Neutrophil (primary cell): ENCODE measurements at regions not wholly inside any gene's neighbourhood (a gene's known extent, or its start where the extent isn't known, plus 50 kb on each side); places are given as distances from the start of the nearest gene placed in this dataset.

Experiments
- H3K27ac ChIP-seq: fragments of 200-600 bp; sonication (generic); 2 replicates; pipeline ENCODE4 v1.5.1; 2016; ENCODE audit warnings: mild to moderate bottlenecking, moderate library complexity
- H3K27me3 ChIP-seq: fragments of 200-600 bp; sonication (generic); 2 replicates; pipeline ENCODE4 v1.6.0; 2016; ENCODE audit warnings: mild to moderate bottlenecking
- H3K36me3 ChIP-seq: fragments of 200-600 bp; sonication (generic); 2 replicates; pipeline ENCODE4 v1.5.1; 2017
- H3K4me1 ChIP-seq, 2 experiments: fragments of 200-600 bp in 1 of 2; sonication (generic) in 1 of 2; 1 replicate in 1 of 2; 2 replicates in 1 of 2; pipeline versions ENCODE4 v1.5.1 to v1.6.1; 2013 to 2016; ENCODE audit warnings: low read depth in 1 of 2, low read length in 1 of 2, mild to moderate bottlenecking in 1 of 2, moderate library complexity in 1 of 2; ENCODE audit not compliant: control insufficient read depth in 1 of 2, insufficient read depth in 1 of 2
- H3K4me3 ChIP-seq, 2 experiments: fragments of 200-600 bp in 1 of 2; sonication (generic) in 1 of 2; 1 replicate in 1 of 2; 2 replicates in 1 of 2; pipeline ENCODE4 v1.5.1; 2013 to 2016; ENCODE audit warnings: low read depth in 1 of 2, low read length in 1 of 2, mild to moderate bottlenecking in 1 of 2, moderate library complexity in 1 of 2
- H3K9me3 ChIP-seq: fragments of 200-600 bp; sonication (generic); 2 replicates; pipeline ENCODE4 v1.5.1; 2016
- CTCF ChIP-seq: fragments of 200-600 bp; sonication (generic); IDR thresholded peaks from 2 replicates; pipeline ENCODE4 v1.5.1; 2016; ENCODE audit warnings: antibody characterized with exemption

GRCh38 chr13:106996867-106997618, 429.1 kb upstream of the ARGLU1 start:
- Histone ChIP-seq H3K4me3 (no peak overlapping the region), H3K4me1 (no peaks in the 10 kb centered on the region), H3K36me3 (no peaks in the 10 kb centered on the region), H3K27ac (no peak overlapping the region), H3K27me3 (peaks cover 4% of the 10 kb centered on the region), H3K9me3 (no peaks in the 10 kb centered on the region)
- no peak for TF ChIP-seq CTCF

DNA sequence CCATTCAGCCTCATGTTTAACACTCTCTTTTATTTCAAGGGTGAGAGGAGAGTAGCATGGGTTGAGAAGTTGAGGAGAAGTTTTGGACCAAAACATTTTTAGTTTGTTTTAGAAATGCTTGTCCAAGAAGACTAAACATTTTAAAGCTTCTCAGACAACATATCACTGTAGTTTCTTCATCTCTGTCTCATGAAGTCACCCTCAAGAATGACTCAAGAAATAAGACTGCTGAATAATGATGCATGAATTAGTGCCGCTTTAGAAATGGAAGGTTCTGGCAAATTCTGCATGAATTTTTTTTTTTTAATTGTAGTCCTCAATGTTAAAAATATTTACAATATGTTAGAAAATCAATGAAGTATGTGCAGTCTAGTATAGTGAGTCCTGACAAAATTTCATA, 422.7 kb upstream of the ARGLU1 start:
- no peak overlapping the region for H3K4me3 ChIP-seq
- H3K27me3 ChIP-seq, result peaks cover 4% of the 10 kb centered on the region
- no peak for TF ChIP-seq CTCF
- no peaks in the 10 kb centered on the region for H3K4me1 ChIP-seq
- no peak overlapping the region for H3K27ac ChIP-seq
- no peaks in the 10 kb centered on the region for H3K9me3 ChIP-seq
- no peaks in the 10 kb centered on the region for H3K36me3 ChIP-seq

- no peaks in the 10 kb centered on the region for H3K36me3 ChIP-seq
- no peak overlapping the region for H3K27ac ChIP-seq
- H3K9me3 ChIP-seq, result no peaks in the 10 kb centered on the region
- peaks cover under 1% of the 10 kb centered on the region for H3K27me3 ChIP-seq
- no peak overlapping the region for H3K4me3 ChIP-seq
- no peaks in the 10 kb centered on the region for H3K4me1 ChIP-seq
- TF ChIP-seq CTCF, result no peak
Observed at GRCh38 chr13:106989876-106990275, 421.9 kb upstream of the ARGLU1 start.

DNA sequence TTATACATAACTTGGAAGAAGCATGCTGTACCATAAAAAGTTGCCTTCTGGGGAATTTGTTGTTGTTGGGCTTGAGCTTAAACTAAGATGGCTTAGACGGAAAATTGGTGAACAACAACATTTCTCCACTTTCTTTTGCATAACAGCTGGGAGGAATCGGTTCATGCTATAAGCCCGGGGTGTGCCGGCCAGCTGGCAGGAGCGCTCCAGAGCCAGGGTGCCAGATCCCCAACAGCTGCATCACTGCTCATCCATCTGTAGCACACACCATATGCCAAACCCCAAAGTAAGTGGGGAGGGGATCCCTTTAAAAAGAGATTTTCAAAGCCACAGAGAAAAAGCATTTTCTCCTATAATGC, 419.5 kb upstream of the ARGLU1 start:
- no peaks in the 10 kb centered on the region for H3K9me3 ChIP-seq
- no peaks in the 10 kb centered on the region for H3K27me3 ChIP-seq
- no peaks in the 10 kb centered on the region for H3K36me3 ChIP-seq
- no peak overlapping the region for H3K4me3 ChIP-seq
- H3K4me1 ChIP-seq, result peaks cover 4 to 8% of the 10 kb centered on the region in 2 experiments
- TF ChIP-seq CTCF, result no peak
- no peak overlapping the region for H3K27ac ChIP-seq

GRCh38 chr13:106986687-106987426, 418.9 kb upstream of the ARGLU1 start:
- H3K9me3 ChIP-seq, result no peaks in the 10 kb centered on the region
- peaks cover 8 to 14% of the 10 kb centered on the region in 2 experiments for H3K4me1 ChIP-seq
- H3K4me3 ChIP-seq, result no peak overlapping the region
- TF ChIP-seq CTCF, result no peak
- H3K27me3 ChIP-seq, result no peaks in the 10 kb centered on the region
- H3K27ac ChIP-seq, result no peak overlapping the region
- no peaks in the 10 kb centered on the region for H3K36me3 ChIP-seq
